ENCODE measurements at regions not wholly inside any gene's neighbourhood (a gene's known extent, or its start where the extent isn't known, plus 50 kb on each side); places are given as distances from the start of the nearest gene placed in this dataset.

GRCh38 chr6:155943635-155944034, 488.0 kb upstream of the NOX3 start:
- no peak overlapping the region for H3K27ac ChIP-seq
- H3K4me3 ChIP-seq (ENCODE audit: low read depth, low read length), result no peak overlapping the region
- no peak for TF ChIP-seq CTCF (IDR thresholded peaks at IDR 0.05)
- no peaks in the 10 kb centered on the region for H3K36me3 ChIP-seq (ENCODE audit: control insufficient read depth, insufficient read depth, low read length)
- no peaks in the 10 kb centered on the region for H3K9me3 ChIP-seq (ENCODE audit: control insufficient read depth, low read length)
- H3K9ac ChIP-seq, result no peak overlapping the region
- no peaks in the 10 kb centered on the region for H3K79me2 ChIP-seq
- H3K4me2 ChIP-seq (ENCODE audit: low read length), result no peak overlapping the region
- no peaks in the 10 kb centered on the region for H3K27me3 ChIP-seq (ENCODE audit: control insufficient read depth, insufficient read depth, low read length)
- H2AFZ ChIP-seq, result no peak overlapping the region
- H3K4me1 ChIP-seq, result no peaks in the 10 kb centered on the region

GRCh38 chr6:155939253-155939652, 483.6 kb upstream of the NOX3 start:
- Histone ChIP-seq H3K9me3 (ENCODE audit: control insufficient read depth, low read length) (no peaks in the 10 kb centered on the region), H3K4me2 (ENCODE audit: low read length) (no peak overlapping the region), H3K36me3 (ENCODE audit: control insufficient read depth, insufficient read depth, low read length) (no peaks in the 10 kb centered on the region), H2AFZ (no peak overlapping the region), H3K4me1 (no peaks in the 10 kb centered on the region), H3K79me2 (no peaks in the 10 kb centered on the region), H3K27ac (no peak overlapping the region), H3K4me3 (ENCODE audit: low read depth, low read length) (no peak overlapping the region), H3K9ac (no peak overlapping the region), H3K27me3 (ENCODE audit: control insufficient read depth, insufficient read depth, low read length) (no peaks in the 10 kb centered on the region)
- no peak for TF ChIP-seq CTCF (IDR thresholded peaks at IDR 0.05)

- no peaks in the 10 kb centered on the region for H3K79me2 ChIP-seq
- no peaks in the 10 kb centered on the region for H3K4me1 ChIP-seq
- no peaks in the 10 kb centered on the region for H3K27me3 ChIP-seq (ENCODE audit: control insufficient read depth, insufficient read depth, low read length)
- no peak overlapping the region for H2AFZ ChIP-seq
- H3K36me3 ChIP-seq (ENCODE audit: control insufficient read depth, insufficient read depth, low read length), result no peaks in the 10 kb centered on the region
- no peak overlapping the region for H3K4me2 ChIP-seq (ENCODE audit: low read length)
- no peak overlapping the region for H3K4me3 ChIP-seq (ENCODE audit: low read depth, low read length)
- H3K9me3 ChIP-seq (ENCODE audit: control insufficient read depth, low read length), result no peaks in the 10 kb centered on the region
- no peak overlapping the region for H3K9ac ChIP-seq
- no peak for TF ChIP-seq CTCF (IDR thresholded peaks at IDR 0.05)
- no peak overlapping the region for H3K27ac ChIP-seq
Observed at GRCh38 chr6:155936551-155936950, 480.9 kb upstream of the NOX3 start.

GRCh38 chr6:155936127-155936526, 480.5 kb upstream of the NOX3 start:
- TF ChIP-seq CTCF (IDR thresholded peaks at IDR 0.05), result no peak
- Histone ChIP-seq H3K27me3 (ENCODE audit: control insufficient read depth, insufficient read depth, low read length) (no peaks in the 10 kb centered on the region), H3K4me1 (no peaks in the 10 kb centered on the region), H3K4me3 (ENCODE audit: low read depth, low read length) (no peak overlapping the region), H3K27ac (no peak overlapping the region), H3K4me2 (ENCODE audit: low read length) (no peak overlapping the region), H3K9ac (no peak overlapping the region), H3K79me2 (no peaks in the 10 kb centered on the region), H3K36me3 (ENCODE audit: control insufficient read depth, insufficient read depth, low read length) (no peaks in the 10 kb centered on the region), H2AFZ (no peak overlapping the region), H3K9me3 (ENCODE audit: control insufficient read depth, low read length) (no peaks in the 10 kb centered on the region)

GRCh38 chr6:155916846-155917624, 461.4 kb upstream of the NOX3 start:
- Histone ChIP-seq H2AFZ (no peak overlapping the region), H3K9ac (no peak overlapping the region), H3K36me3 (ENCODE audit: control insufficient read depth, insufficient read depth, low read length) (no peaks in the 10 kb centered on the region), H3K27me3 (ENCODE audit: control insufficient read depth, insufficient read depth, low read length) (no peaks in the 10 kb centered on the region), H3K27ac (no peak overlapping the region), H3K4me1 (no peaks in the 10 kb centered on the region), H3K4me2 (ENCODE audit: low read length) (no peak overlapping the region), H3K9me3 (ENCODE audit: control insufficient read depth, low read length) (no peaks in the 10 kb centered on the region), H3K4me3 (ENCODE audit: low read depth, low read length) (no peak overlapping the region), H3K79me2 (no peaks in the 10 kb centered on the region)
- no peak for TF ChIP-seq CTCF (IDR thresholded peaks at IDR 0.05)
